ENCODE measurements at regions not wholly inside any gene's neighbourhood (a gene's known extent, or its start where the extent isn't known, plus 50 kb on each side); places are given as distances from the start of the nearest gene placed in this dataset.

GRCh38 chr6:80438772-80439171 lies 332.3 kb downstream of the BCKDHB start:
- no peak for DNase-seq (ENCODE audit: low spot score)
- TF ChIP-seq CTCF (IDR thresholded peaks at IDR 0.05; ENCODE audit: extremely low read depth, insufficient read depth, missing control alignments) = no peak
- in situ Hi-C loops (cut with MboI; ENCODE audit: low pct_unique_long_range_greater_than_20kb, low sequenced_read_pairs, unreplicated experiment) = no loop called here

- no peak for TF ChIP-seq CTCF (IDR thresholded peaks at IDR 0.05; ENCODE audit: extremely low read depth, insufficient read depth, missing control alignments)
- DNase-seq (ENCODE audit: low spot score) = no peak
- in situ Hi-C loops (cut with MboI; ENCODE audit: low pct_unique_long_range_greater_than_20kb, low sequenced_read_pairs, unreplicated experiment) = no loop called here
These were observed 331.3 kb downstream of the BCKDHB start for GRCh38 chr6:80437801-80438200.

GRCh38 chr6:80437221-80437620 lies 330.8 kb downstream of the BCKDHB start:
- DNase-seq (ENCODE audit: low spot score) = no peak
- in situ Hi-C loops (cut with MboI; ENCODE audit: low pct_unique_long_range_greater_than_20kb, low sequenced_read_pairs, unreplicated experiment) = no loop called here

GRCh38 chr6:80436663-80437062 lies 330.2 kb downstream of the BCKDHB start:
- no peak for DNase-seq (ENCODE audit: low spot score)
- in situ Hi-C loops (cut with MboI; ENCODE audit: low pct_unique_long_range_greater_than_20kb, low sequenced_read_pairs, unreplicated experiment) = no loop called here
- TF ChIP-seq CTCF (IDR thresholded peaks at IDR 0.05; ENCODE audit: extremely low read depth, insufficient read depth, missing control alignments) = no peak

More at GRCh38 chr6:80437221-80437620, 330.8 kb downstream of the BCKDHB start:
- TF ChIP-seq CTCF (IDR thresholded peaks at IDR 0.05; ENCODE audit: extremely low read depth, insufficient read depth, missing control alignments) = no peak

- DNase-seq (ENCODE audit: low spot score) = no peak
- in situ Hi-C loops (cut with MboI; ENCODE audit: low pct_unique_long_range_greater_than_20kb, low sequenced_read_pairs, unreplicated experiment) = no loop called here
- TF ChIP-seq CTCF (IDR thresholded peaks at IDR 0.05; ENCODE audit: extremely low read depth, insufficient read depth, missing control alignments) = no peak
These were observed 329.0 kb downstream of the BCKDHB start for GRCh38 chr6:80435457-80435856.

- TF ChIP-seq CTCF (IDR thresholded peaks at IDR 0.05; ENCODE audit: extremely low read depth, insufficient read depth, missing control alignments) = no peak
- in situ Hi-C loops (cut with MboI; ENCODE audit: low pct_unique_long_range_greater_than_20kb, low sequenced_read_pairs, unreplicated experiment) = no loop called here
- DNase-seq (ENCODE audit: low spot score) = no peak
These were observed 328.4 kb downstream of the BCKDHB start for GRCh38 chr6:80434691-80435350.

All from GM13977 (cell line).